Osteocyte (in vitro differentiated cells): ENCODE measurements at regions not wholly inside any gene's neighbourhood (a gene's known extent, or its start where the extent isn't known, plus 50 kb on each side); places are given as distances from the start of the nearest gene placed in this dataset.
"Not testable (repeated sequence)": the region's sequence is repeated elsewhere in the genome, so short reads cannot be mapped to it uniquely, and the experiment has no call there.

Experiments
- DNase-seq: peaks from one replicate; pipeline ENCODE4 v3.0.0; 2021; ENCODE audit warnings: mixed read lengths; ENCODE audit not compliant: unreplicated experiment; ENCODE audit errors: extremely low spot score
- H3K27ac Mint-ChIP-seq: one replicate; pipeline ENCODE4 v1.8.0; 2021; ENCODE audit warnings: mild to moderate bottlenecking, mixed read lengths; ENCODE audit not compliant: unreplicated experiment
- H3K27me3 Mint-ChIP-seq: one replicate; pipeline ENCODE4 v1.8.0; 2021; ENCODE audit warnings: mixed read lengths; ENCODE audit not compliant: unreplicated experiment
- H3K36me3 Mint-ChIP-seq: one replicate; pipeline ENCODE4 v1.8.0; 2021; ENCODE audit warnings: mixed read lengths; ENCODE audit not compliant: unreplicated experiment
- H3K4me1 Mint-ChIP-seq: one replicate; pipeline ENCODE4 v1.8.0; 2021; ENCODE audit warnings: mixed read lengths; ENCODE audit not compliant: unreplicated experiment
- H3K4me3 Mint-ChIP-seq: one replicate; pipeline ENCODE4 v1.8.0; 2021; ENCODE audit warnings: mild to moderate bottlenecking, moderate library complexity, mixed read lengths; ENCODE audit not compliant: unreplicated experiment
- H3K9me3 Mint-ChIP-seq: one replicate; pipeline ENCODE4 v1.8.0; 2021; ENCODE audit warnings: mixed read lengths; ENCODE audit not compliant: unreplicated experiment
- TF ChIP-seq, protein P1 (sequence below): fragments of 200-600 bp; sonication (generic); IDR thresholded peaks from 2 replicates; pipeline ENCODE4 v1.5.0; 2021; ENCODE audit warnings: antibody characterized with exemption, mild to moderate bottlenecking, moderate library complexity

DNA sequence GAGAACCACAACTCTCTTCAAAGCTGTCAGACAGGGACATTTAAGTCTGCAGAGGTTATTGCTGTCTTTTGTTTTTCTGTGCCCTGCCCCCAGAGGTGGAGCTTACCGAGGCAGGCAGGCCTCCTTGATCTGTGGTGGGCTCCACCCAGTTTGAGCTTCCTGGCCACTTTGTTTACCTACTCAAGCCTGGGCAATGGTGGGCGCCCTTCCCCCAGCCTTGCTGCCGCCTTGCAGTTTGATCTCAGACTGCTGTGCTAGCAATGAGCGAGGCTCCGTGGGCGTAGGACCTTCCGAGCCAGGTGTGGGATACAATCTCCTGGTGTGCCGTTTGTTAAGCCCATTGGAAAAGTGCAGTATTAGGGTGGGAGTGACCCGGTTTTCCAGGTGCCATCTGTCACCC lies 822.1 kb downstream of the KCNMA1 start:
- H3K27me3 Mint-ChIP-seq, result peaks cover 13% of the 10 kb centered on the region
- not testable (repeated sequence) for H3K36me3 Mint-ChIP-seq, DNase-seq

DNA sequence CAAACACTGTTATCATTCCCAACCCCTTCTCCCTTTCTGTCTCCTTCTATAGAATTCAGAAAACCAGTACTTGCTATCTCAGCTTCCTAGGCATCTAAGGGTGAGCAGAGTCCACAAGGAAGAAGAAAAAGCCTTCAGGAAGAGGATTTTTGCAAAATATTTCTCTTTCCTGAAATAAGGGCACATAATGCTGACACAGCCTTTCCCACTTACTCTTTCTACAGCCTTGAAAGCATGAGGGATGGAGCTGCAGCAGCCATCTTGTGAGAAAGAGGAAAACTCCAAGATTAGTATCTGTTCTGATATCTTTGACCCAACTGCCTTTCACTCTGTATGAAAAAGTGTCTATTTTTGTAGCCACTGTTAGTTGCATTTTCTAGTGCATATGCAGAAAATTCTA lies 826.2 kb downstream of the KCNMA1 start:
- DNase-seq, result no peak
- TF ChIP-seq, protein P1, sequence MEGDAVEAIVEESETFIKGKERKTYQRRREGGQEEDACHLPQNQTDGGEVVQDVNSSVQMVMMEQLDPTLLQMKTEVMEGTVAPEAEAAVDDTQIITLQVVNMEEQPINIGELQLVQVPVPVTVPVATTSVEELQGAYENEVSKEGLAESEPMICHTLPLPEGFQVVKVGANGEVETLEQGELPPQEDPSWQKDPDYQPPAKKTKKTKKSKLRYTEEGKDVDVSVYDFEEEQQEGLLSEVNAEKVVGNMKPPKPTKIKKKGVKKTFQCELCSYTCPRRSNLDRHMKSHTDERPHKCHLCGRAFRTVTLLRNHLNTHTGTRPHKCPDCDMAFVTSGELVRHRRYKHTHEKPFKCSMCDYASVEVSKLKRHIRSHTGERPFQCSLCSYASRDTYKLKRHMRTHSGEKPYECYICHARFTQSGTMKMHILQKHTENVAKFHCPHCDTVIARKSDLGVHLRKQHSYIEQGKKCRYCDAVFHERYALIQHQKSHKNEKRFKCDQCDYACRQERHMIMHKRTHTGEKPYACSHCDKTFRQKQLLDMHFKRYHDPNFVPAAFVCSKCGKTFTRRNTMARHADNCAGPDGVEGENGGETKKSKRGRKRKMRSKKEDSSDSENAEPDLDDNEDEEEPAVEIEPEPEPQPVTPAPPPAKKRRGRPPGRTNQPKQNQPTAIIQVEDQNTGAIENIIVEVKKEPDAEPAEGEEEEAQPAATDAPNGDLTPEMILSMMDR, result no peak
- peaks cover 29% of the 10 kb centered on the region for H3K27me3 Mint-ChIP-seq
- no peaks in the 10 kb centered on the region for H3K4me1 Mint-ChIP-seq
- no peaks in the 10 kb centered on the region for H3K36me3 Mint-ChIP-seq
- H3K9me3 Mint-ChIP-seq, result peaks cover 3% of the 10 kb centered on the region
- no peak overlapping the region for H3K4me3 Mint-ChIP-seq
- no peak overlapping the region for H3K27ac Mint-ChIP-seq

More for the DNA sequence above, 822.1 kb downstream of the KCNMA1 start:
- not testable (repeated sequence) for H3K4me3 Mint-ChIP-seq, H3K27ac Mint-ChIP-seq, H3K9me3 Mint-ChIP-seq, H3K4me1 Mint-ChIP-seq

DNA sequence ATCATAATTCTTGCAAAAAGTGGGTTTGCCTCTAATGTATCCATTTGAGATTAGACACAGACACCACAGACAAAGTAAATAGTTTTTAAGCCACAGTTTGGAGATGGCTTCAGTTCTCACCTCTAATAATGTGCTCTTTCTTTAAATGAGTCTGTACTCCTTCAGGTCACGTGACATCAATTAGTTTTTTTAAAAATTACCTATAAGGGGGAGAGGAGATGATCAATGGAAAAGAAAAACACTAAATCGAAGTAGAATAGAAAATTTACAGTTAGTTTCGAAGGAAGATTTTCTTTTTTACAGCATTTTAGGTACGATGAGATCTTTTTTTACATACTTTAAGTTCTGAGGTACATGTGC lies 849.2 kb downstream of the KCNMA1 start:
- peaks cover 36% of the 10 kb centered on the region for H3K27me3 Mint-ChIP-seq
- no peak overlapping the region for H3K27ac Mint-ChIP-seq
- peaks cover 3% of the 10 kb centered on the region for H3K4me1 Mint-ChIP-seq
- H3K36me3 Mint-ChIP-seq, result no peaks in the 10 kb centered on the region
- peaks cover 4% of the 10 kb centered on the region for H3K9me3 Mint-ChIP-seq
- DNase-seq, result no peak
- TF ChIP-seq, protein P1, result no peak
- no peak overlapping the region for H3K4me3 Mint-ChIP-seq

DNA sequence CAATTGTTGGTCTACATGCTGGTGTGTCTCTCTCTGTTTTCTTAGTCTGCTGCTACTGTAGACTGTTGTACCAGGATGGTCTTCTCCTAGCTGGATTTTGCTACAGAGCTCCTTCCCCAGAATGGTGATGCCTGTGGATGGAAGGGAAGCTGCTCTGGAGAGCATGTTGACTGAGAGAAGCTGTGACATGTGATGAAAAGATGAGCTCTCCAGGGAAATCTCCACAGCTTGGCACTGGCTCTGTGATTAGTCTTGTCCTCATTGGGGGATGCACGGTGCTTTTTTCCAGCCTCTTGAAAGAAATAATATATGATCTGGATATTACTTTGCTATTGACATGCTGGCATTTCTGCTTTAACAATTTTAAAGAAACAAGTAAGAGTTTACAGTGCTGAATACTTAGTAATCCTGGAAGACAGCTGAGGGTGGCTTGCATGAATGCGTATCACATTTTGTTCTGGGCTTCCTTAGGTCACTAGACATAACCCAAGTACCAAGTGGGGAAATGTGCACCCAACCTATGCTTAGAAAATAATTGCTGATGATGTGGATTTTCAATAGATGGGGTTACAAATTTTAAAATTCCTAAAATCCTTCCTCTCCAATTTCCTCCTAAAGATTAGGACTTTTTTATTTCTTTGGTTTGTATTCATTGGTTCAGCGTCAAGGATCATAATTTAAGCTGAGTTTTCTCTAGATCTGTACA lies 849.7 kb downstream of the KCNMA1 start:
- H3K27ac Mint-ChIP-seq, result no peak overlapping the region
- H3K4me1 Mint-ChIP-seq, result peaks cover 3% of the 10 kb centered on the region
- peaks cover 33% of the 10 kb centered on the region for H3K27me3 Mint-ChIP-seq
- TF ChIP-seq, protein P1, result no peak
- H3K9me3 Mint-ChIP-seq, result peaks cover 7% of the 10 kb centered on the region
- no peak overlapping the region for H3K4me3 Mint-ChIP-seq
- no peak for DNase-seq
- no peaks in the 10 kb centered on the region for H3K36me3 Mint-ChIP-seq

DNA sequence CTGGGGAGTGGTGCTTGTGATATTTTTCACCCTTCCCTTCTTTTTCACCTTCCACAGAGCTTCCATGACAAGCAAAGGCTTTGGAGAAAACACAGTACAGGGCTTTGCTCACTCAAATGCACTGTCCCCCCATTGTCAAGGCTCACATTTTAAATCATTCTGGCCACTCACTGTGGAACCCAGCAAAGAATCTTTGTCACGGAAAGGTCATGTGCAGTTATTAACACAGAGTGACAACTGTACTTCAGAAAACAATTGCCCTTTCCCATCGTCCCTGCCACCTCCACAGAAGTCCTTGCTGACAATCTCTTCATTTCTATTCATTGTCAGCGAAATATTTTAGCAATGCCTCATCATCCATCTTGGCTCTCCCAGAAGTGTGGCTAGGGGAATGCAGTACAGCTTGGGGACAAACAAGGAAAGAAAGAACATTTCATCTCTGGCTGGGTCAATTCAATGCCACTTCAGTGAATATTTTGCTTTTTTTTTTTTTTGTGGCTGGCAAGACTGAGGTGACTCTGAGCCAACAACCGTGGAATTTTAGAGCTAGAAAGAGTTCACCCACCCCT lies 851.0 kb downstream of the KCNMA1 start:
- H3K4me3 Mint-ChIP-seq, result no peak overlapping the region

More for the DNA sequence above, 851.0 kb downstream of the KCNMA1 start:
- peaks cover 28% of the 10 kb centered on the region for H3K27me3 Mint-ChIP-seq
- no peak for DNase-seq
- TF ChIP-seq, protein P1, result no peak
- H3K36me3 Mint-ChIP-seq, result no peaks in the 10 kb centered on the region
- peaks cover 16% of the 10 kb centered on the region for H3K9me3 Mint-ChIP-seq
- peaks cover 3% of the 10 kb centered on the region for H3K4me1 Mint-ChIP-seq
- no peak overlapping the region for H3K27ac Mint-ChIP-seq
